Panc1 (cell line): ENCODE measurements at regions not wholly inside any gene's neighbourhood (a gene's known extent, or its start where the extent isn't known, plus 50 kb on each side); places are given as distances from the start of the nearest gene placed in this dataset.

Source experiments
- CTCF ChIP-seq: fragments of 450-650 bp; IDR thresholded peaks from 2 replicates; pipeline ENCODE4 v1.5.1; 2017; ENCODE audit warnings: mild to moderate bottlenecking
- SIN3A ChIP-seq: IDR thresholded peaks from 2 replicates; pipeline ENCODE4 v1.6.1; 2012; ENCODE audit warnings: low read depth, mild to moderate bottlenecking, low read length, moderate library complexity, borderline replicate concordance; ENCODE audit not compliant: insufficient read depth

DNA sequence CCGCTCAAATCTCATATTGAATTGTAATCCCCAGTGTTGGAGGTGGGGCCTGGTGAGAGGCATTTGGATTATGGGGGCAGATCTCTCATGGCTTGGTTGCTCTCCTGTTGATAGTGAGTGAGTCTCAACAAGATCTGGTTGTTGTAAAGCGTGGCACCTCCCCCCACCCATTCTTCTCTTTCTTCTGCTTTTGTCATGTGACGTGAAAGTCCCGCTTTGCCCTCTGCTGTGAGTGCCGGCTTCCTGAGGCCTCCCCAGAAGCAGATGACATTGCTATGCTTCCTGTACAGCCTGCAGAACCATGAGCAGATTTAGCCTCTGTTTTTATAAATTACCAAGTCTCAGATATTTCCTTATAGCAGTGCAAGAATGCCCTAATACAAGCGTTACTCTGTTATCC is 673.8 kb downstream of the ADCYAP1 start:
- TF ChIP-seq CTCF = no peak
- no peak for TF ChIP-seq SIN3A
